ENCODE measurements at regions not wholly inside any gene's neighbourhood (a gene's known extent, or its start where the extent isn't known, plus 50 kb on each side); places are given as distances from the start of the nearest gene placed in this dataset.

DNA sequence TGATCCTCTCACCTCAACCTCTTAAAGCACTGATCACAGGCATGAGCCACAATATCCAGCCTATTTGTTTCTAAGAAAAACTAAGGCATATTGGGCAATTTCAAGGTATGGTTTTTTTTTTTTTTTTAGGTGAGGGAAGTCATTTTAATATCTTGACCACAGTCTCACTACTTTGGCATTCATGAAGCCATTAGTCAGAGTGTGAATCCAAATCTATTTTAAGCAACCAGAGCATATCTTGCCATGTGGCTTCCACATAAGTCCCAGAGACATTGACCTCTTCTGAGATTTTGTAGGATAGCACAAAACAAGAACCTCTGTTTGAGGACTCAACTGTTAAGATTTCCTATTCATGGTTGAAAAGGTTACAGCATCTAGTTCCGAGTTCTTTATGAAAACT, 130.3 kb upstream of the RBM19 start:
- Mint-ChIP-seq H3K27ac (ENCODE audit: unreplicated experiment) (no peak overlapping the region), H3K9me3 (ENCODE audit: unreplicated experiment) (no peaks in the 10 kb centered on the region), H3K4me3 (ENCODE audit: unreplicated experiment) (no peak overlapping the region), H3K27me3 (ENCODE audit: unreplicated experiment) (peaks cover 3% of the 10 kb centered on the region), H3K36me3 (ENCODE audit: unreplicated experiment) (no peaks in the 10 kb centered on the region), H3K4me1 (ENCODE audit: low read depth, unreplicated experiment) (no peaks in the 10 kb centered on the region)
- TF ChIP-seq, protein P1, sequence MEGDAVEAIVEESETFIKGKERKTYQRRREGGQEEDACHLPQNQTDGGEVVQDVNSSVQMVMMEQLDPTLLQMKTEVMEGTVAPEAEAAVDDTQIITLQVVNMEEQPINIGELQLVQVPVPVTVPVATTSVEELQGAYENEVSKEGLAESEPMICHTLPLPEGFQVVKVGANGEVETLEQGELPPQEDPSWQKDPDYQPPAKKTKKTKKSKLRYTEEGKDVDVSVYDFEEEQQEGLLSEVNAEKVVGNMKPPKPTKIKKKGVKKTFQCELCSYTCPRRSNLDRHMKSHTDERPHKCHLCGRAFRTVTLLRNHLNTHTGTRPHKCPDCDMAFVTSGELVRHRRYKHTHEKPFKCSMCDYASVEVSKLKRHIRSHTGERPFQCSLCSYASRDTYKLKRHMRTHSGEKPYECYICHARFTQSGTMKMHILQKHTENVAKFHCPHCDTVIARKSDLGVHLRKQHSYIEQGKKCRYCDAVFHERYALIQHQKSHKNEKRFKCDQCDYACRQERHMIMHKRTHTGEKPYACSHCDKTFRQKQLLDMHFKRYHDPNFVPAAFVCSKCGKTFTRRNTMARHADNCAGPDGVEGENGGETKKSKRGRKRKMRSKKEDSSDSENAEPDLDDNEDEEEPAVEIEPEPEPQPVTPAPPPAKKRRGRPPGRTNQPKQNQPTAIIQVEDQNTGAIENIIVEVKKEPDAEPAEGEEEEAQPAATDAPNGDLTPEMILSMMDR (IDR thresholded peaks at IDR 0.05; ENCODE audit: partially characterized antibody, unreplicated experiment), result no peak
- no peak for DNase-seq

DNA sequence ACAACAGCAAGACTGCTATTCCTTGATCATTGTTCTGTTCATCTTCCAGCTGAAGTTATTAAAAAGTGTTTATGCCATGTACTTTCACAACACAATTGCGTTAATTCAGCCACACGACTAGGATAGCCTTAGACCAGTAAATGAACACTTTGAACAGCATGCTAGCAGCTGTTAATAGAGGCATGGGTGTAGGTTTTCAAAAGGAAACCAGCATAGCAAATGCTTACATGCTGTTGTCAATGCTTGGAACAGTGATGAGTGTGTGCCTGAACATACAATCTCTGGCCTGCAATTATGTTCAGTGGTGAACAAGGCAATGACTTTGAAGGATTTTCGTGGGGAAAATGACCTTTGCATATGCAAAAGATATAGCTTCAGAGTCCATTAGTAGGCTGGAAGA, 127.4 kb upstream of the RBM19 start:
- H3K27me3 Mint-ChIP-seq (ENCODE audit: unreplicated experiment), result peaks cover 3% of the 10 kb centered on the region
- TF ChIP-seq, protein P1 (IDR thresholded peaks at IDR 0.05; ENCODE audit: partially characterized antibody, unreplicated experiment), result no peak
- H3K4me1 Mint-ChIP-seq (ENCODE audit: low read depth, unreplicated experiment), result no peaks in the 10 kb centered on the region
- no peaks in the 10 kb centered on the region for H3K36me3 Mint-ChIP-seq (ENCODE audit: unreplicated experiment)
- no peak overlapping the region for H3K4me3 Mint-ChIP-seq (ENCODE audit: unreplicated experiment)
- H3K27ac Mint-ChIP-seq (ENCODE audit: unreplicated experiment), result no peak overlapping the region
- DNase-seq, result no peak
- H3K9me3 Mint-ChIP-seq (ENCODE audit: unreplicated experiment), result no peaks in the 10 kb centered on the region

DNA sequence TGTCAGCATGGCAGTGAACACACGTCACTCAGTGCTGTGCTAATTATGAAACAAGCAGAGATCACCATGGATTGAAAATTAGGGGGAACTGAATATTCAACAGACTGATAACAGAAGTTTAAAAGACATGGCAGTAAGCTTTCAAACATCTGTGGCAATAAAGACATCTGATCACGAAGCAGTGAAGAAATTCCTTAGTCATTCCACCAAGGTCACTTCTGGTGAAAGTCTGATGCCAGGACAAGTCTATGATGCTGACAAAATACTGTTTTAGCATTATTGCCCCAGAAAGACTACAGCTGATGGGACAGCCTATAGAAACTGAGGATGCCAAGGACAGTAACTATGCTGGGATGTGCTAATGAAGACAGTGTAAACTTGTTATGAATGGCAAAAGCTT, 126.9 kb upstream of the RBM19 start:
- no peaks in the 10 kb centered on the region for H3K9me3 Mint-ChIP-seq (ENCODE audit: unreplicated experiment)
- peaks cover 3% of the 10 kb centered on the region for H3K27me3 Mint-ChIP-seq (ENCODE audit: unreplicated experiment)
- TF ChIP-seq, protein P1 (IDR thresholded peaks at IDR 0.05; ENCODE audit: partially characterized antibody, unreplicated experiment), result no peak

DNA sequence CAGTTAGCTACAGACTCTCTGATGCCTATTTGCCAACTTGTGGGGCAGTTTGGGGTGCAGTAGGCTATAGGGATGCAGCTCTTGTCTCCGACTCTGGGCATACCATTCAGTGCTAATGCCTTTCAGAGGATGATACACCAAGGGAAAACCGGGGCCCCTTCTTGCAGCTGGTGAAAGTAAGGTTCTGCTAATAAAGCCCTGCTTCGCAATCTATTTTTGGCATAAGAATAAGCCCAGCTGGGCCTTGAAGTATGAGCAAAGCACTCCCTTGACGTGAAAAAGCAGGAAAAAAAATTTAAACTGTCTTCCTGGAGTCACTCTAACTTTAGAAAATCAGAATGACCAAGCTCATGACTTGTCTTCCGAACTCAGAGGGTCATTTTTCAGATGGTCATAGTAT, 124.1 kb upstream of the RBM19 start:
- H3K27ac Mint-ChIP-seq (ENCODE audit: unreplicated experiment), result no peak overlapping the region
- TF ChIP-seq, protein P1 (IDR thresholded peaks at IDR 0.05; ENCODE audit: partially characterized antibody, unreplicated experiment), result no peak

More for the DNA sequence above, 126.9 kb upstream of the RBM19 start:
- H3K4me1 Mint-ChIP-seq (ENCODE audit: low read depth, unreplicated experiment), result no peaks in the 10 kb centered on the region
- no peak overlapping the region for H3K27ac Mint-ChIP-seq (ENCODE audit: unreplicated experiment)
- no peaks in the 10 kb centered on the region for H3K36me3 Mint-ChIP-seq (ENCODE audit: unreplicated experiment)
- H3K4me3 Mint-ChIP-seq (ENCODE audit: unreplicated experiment), result no peak overlapping the region
- DNase-seq, result no peak

DNA sequence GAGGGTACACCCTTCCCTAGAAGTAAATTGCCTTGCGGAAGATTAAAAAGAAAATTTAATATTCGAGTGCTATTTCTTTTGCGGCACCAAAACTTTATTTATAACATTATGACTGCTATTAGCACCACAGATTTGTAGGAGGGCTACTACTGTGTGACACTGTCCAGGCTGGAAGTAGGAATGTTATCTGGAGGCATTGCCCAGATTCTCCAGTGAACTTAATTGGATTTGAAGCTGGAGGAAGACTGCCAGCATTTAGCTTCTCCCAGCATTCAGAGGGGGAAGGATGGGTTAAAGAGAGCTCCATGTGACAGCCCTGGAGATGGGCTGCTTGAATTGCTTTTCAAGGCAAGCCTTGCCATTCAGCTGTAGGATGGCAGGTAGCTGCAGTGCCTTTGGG, 107.0 kb upstream of the RBM19 start:
- Mint-ChIP-seq H3K27me3 (ENCODE audit: unreplicated experiment) (peaks cover 3% of the 10 kb centered on the region), H3K4me1 (ENCODE audit: low read depth, unreplicated experiment) (no peaks in the 10 kb centered on the region), H3K9me3 (ENCODE audit: unreplicated experiment) (no peaks in the 10 kb centered on the region), H3K27ac (ENCODE audit: unreplicated experiment) (no peak overlapping the region), H3K4me3 (ENCODE audit: unreplicated experiment) (no peak overlapping the region), H3K36me3 (ENCODE audit: unreplicated experiment) (peaks cover 3% of the 10 kb centered on the region)
- TF ChIP-seq, protein P1 (IDR thresholded peaks at IDR 0.05; ENCODE audit: partially characterized antibody, unreplicated experiment), result no peak
- DNase-seq, result no peak

More for the DNA sequence above, 124.1 kb upstream of the RBM19 start:
- Mint-ChIP-seq H3K4me3 (ENCODE audit: unreplicated experiment) (no peak overlapping the region), H3K4me1 (ENCODE audit: low read depth, unreplicated experiment) (no peaks in the 10 kb centered on the region), H3K27me3 (ENCODE audit: unreplicated experiment) (no peaks in the 10 kb centered on the region), H3K9me3 (ENCODE audit: unreplicated experiment) (no peaks in the 10 kb centered on the region), H3K36me3 (ENCODE audit: unreplicated experiment) (no peaks in the 10 kb centered on the region)
- no peak for DNase-seq
